Activated T-cell treated with anti-CD3 and anti-CD28 coated beads for 4 hours (primary cell): ENCODE measurements at regions not wholly inside any gene's neighbourhood (a gene's known extent, or its start where the extent isn't known, plus 50 kb on each side); places are given as distances from the start of the nearest gene placed in this dataset.

Experiments used
- DNase-seq: peaks from one replicate; pipeline ENCODE4 v3.0.0-alpha.2; 2020

GRCh38 chrX:46447384-46447783 lies 97.8 kb downstream of the ZNF674 start:
- no peak for DNase-seq

- DNase-seq: peak; percentile 74
Measured at GRCh38 chrX:46446727-46447378, 98.4 kb downstream of the ZNF674 start.

GRCh38 chrX:46444011-46444410 lies 101.2 kb downstream of the ZNF674 start:
- DNase-seq: no peak

- DNase-seq: no peak
Measured at GRCh38 chrX:46436744-46437143, 108.5 kb downstream of the ZNF674 start.

- no peak for DNase-seq
Measured at GRCh38 chrX:46433892-46434291, 111.3 kb downstream of the ZNF674 start.

GRCh38 chrX:46408553-46409407 lies 136.4 kb downstream of the ZNF674 start:
- peak; percentile 59 for DNase-seq

- DNase-seq: no peak
Measured at GRCh38 chrX:46407753-46408130, 137.5 kb downstream of the ZNF674 start.

- DNase-seq: no peak
Measured at GRCh38 chrX:46407036-46407752, 138.0 kb downstream of the ZNF674 start.

GRCh38 chrX:46404774-46405173 lies 140.4 kb downstream of the ZNF674 start:
- no peak for DNase-seq

- DNase-seq: no peak
Measured at GRCh38 chrX:46400530-46401443, 144.4 kb downstream of the ZNF674 start.

- DNase-seq: no peak
Measured at GRCh38 chrX:46398874-46399273, 146.3 kb downstream of the ZNF674 start.

- no peak for DNase-seq
Measured at GRCh38 chrX:46398126-46398525, 147.1 kb downstream of the ZNF674 start.

GRCh38 chrX:46386511-46386910 lies 158.7 kb downstream of the ZNF674 start:
- DNase-seq: no peak

- no peak for DNase-seq
Measured at GRCh38 chrX:46383006-46383405, 162.2 kb downstream of the ZNF674 start.

GRCh38 chrX:46382595-46382994 lies 162.6 kb downstream of the ZNF674 start:
- no peak for DNase-seq

- peak; percentile 7 for DNase-seq
Measured at GRCh38 chrX:46381630-46382029, 163.6 kb downstream of the ZNF674 start.

GRCh38 chrX:46380148-46380752 lies 165.0 kb downstream of the ZNF674 start:
- DNase-seq: no peak

GRCh38 chrX:46376246-46376885 lies 168.9 kb downstream of the ZNF674 start:
- peak; percentile 7 for DNase-seq

GRCh38 chrX:46375831-46376230 lies 169.4 kb downstream of the ZNF674 start:
- DNase-seq: no peak

GRCh38 chrX:46374371-46374770 lies 170.8 kb downstream of the ZNF674 start:
- DNase-seq: no peak

GRCh38 chrX:46367491-46367890 lies 177.7 kb downstream of the ZNF674 start:
- no peak for DNase-seq
